ENCODE measurements at regions not wholly inside any gene's neighbourhood (a gene's known extent, or its start where the extent isn't known, plus 50 kb on each side); places are given as distances from the start of the nearest gene placed in this dataset.

GRCh38 chr4:171583790-171584189 lies 229.4 kb upstream of the GALNTL6 start:
- TF ChIP-seq POLR2A (IDR thresholded peaks at IDR 0.05; ENCODE audit: low read depth, low read length) (no peak), POLR2AphosphoS5 (IDR thresholded peaks at IDR 0.05; ENCODE audit: low read depth, low read length) (no peak), TAF1 (IDR thresholded peaks at IDR 0.05; ENCODE audit: borderline replicate concordance, low read depth, low read length) (no peak)
